Testis (tissue), 2 donors: ENCODE measurements at regions not wholly inside any gene's neighbourhood (a gene's known extent, or its start where the extent isn't known, plus 50 kb on each side); places are given as distances from the start of the nearest gene placed in this dataset.

ENCODE experiments used
- POLR2A ChIP-seq: fragments of 450-650 bp; IDR thresholded peaks from one replicate; pipeline ENCODE4 v1.6.1; 2017; ENCODE audit warnings: antibody characterized with exemption, mild to moderate bottlenecking, moderate library complexity
- TF ChIP-seq, protein P1 (sequence below), 3 experiments: fragments of 450-650 bp in 2 of 3; fragments of 200-600 bp in 1 of 3; sonication (generic) in 1 of 3; IDR thresholded peaks; one replicate each; pipeline ENCODE4 v1.5.1; 2016 to 2019; ENCODE audit warnings: antibody characterized with exemption in 3 of 3, mild to moderate bottlenecking in 2 of 3, moderate library complexity in 1 of 3

DNA sequence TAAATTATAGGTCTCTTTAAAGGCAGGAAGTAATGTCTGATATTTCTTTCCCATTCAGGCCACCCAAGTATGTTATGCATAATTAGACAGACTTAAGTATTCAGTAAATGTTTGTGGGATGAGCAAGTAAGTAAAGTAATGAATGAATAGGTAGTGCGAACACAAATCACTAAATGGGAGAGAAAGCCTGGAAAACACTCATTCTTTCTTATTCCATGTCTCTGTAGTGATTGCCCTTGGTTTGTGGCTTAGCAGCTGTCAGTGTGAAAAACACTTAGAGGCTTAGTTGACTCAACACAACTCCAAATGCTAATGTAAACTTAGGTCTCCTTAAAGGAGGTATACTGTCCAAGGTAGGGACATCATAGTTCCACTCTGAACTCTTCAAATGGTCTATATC lies 182.5 kb downstream of the ZC3H11B start:
- TF ChIP-seq, protein P1, sequence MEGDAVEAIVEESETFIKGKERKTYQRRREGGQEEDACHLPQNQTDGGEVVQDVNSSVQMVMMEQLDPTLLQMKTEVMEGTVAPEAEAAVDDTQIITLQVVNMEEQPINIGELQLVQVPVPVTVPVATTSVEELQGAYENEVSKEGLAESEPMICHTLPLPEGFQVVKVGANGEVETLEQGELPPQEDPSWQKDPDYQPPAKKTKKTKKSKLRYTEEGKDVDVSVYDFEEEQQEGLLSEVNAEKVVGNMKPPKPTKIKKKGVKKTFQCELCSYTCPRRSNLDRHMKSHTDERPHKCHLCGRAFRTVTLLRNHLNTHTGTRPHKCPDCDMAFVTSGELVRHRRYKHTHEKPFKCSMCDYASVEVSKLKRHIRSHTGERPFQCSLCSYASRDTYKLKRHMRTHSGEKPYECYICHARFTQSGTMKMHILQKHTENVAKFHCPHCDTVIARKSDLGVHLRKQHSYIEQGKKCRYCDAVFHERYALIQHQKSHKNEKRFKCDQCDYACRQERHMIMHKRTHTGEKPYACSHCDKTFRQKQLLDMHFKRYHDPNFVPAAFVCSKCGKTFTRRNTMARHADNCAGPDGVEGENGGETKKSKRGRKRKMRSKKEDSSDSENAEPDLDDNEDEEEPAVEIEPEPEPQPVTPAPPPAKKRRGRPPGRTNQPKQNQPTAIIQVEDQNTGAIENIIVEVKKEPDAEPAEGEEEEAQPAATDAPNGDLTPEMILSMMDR (IDR thresholded peaks at IDR 0.05): no peak
- no peak for TF ChIP-seq POLR2A
